ENCODE measurements at regions not wholly inside any gene's neighbourhood (a gene's known extent, or its start where the extent isn't known, plus 50 kb on each side); places are given as distances from the start of the nearest gene placed in this dataset.

DNA sequence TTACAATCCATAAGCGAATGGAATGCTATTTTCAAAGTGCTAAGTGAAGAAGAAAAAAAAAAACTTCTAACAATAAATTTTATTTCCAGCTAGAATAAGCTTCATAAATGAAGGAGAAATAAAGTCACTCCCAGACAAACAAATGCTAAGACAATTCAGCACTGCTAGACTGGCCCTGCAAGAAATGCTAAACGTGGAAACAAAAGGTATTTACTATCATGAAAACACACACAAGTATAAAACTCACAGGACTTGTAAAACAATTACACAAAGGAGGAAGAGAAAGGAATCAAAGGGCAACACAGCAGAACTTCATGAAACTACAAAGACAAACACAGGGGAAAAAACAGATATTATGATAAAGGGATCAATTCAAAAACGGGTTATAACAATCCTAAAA lies 85.8 kb upstream of the NELL2 start:
- ChIA-PET CTCF (no interaction called here), POLR2A (no interaction called here)
- no peak overlapping the region for H3K4me3 Mint-ChIP-seq

DNA sequence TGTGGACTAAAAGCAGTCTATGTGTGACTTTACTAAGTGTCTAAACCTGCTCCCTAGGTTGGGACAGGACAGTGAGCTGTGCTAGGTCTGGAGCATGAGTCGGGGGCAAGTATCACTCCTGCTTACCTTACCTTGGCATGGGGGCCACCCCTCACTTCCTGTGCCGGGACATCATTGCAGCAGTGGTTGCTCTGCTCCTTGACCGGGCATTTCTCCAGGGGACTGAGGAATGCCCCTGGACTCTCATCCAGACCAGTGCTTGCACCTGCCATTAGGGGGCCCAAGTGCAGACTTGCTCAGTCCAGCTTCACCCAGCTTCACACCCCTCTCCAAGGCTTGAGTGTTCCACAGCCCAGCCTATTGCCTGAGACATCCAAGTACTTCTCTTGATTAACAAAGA lies 84.7 kb upstream of the NELL2 start:
- no peak for ATAC-seq (ENCODE audit: poor library complexity)
- peaks cover 13% of the 10 kb centered on the region for H3K9me3 Mint-ChIP-seq
- H3K9me3 ChIP-seq (ENCODE audit: control insufficient read depth in 1 of 2, insufficient read depth in 1 of 2, low read length in 2 of 2) = peaks cover 0 to 7% of the 10 kb centered on the region in 2 experiments
- TF ChIP-seq, protein P1, sequence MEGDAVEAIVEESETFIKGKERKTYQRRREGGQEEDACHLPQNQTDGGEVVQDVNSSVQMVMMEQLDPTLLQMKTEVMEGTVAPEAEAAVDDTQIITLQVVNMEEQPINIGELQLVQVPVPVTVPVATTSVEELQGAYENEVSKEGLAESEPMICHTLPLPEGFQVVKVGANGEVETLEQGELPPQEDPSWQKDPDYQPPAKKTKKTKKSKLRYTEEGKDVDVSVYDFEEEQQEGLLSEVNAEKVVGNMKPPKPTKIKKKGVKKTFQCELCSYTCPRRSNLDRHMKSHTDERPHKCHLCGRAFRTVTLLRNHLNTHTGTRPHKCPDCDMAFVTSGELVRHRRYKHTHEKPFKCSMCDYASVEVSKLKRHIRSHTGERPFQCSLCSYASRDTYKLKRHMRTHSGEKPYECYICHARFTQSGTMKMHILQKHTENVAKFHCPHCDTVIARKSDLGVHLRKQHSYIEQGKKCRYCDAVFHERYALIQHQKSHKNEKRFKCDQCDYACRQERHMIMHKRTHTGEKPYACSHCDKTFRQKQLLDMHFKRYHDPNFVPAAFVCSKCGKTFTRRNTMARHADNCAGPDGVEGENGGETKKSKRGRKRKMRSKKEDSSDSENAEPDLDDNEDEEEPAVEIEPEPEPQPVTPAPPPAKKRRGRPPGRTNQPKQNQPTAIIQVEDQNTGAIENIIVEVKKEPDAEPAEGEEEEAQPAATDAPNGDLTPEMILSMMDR (IDR thresholded peaks at IDR 0.05) = no peak
- ChIA-PET POLR2A (no interaction called here), CTCF (no interaction called here)
- intact Hi-C loops (cut with DNase I, micrococcal nuclease) = no loop called here
- no peaks in the 10 kb centered on the region for H3K4me1 ChIP-seq (ENCODE audit: insufficient read depth, low read length)
- H3K36me3 Mint-ChIP-seq (ENCODE audit: low read depth) = no peaks in the 10 kb centered on the region
- DNase-seq = no peak
- no peaks in the 10 kb centered on the region for H3K27me3 Mint-ChIP-seq
- no peak overlapping the region for H3K4me3 ChIP-seq (ENCODE audit: low read length)
- no peaks in the 10 kb centered on the region for H3K4me1 Mint-ChIP-seq (ENCODE audit: low read depth)
- no peak overlapping the region for H3K4me3 Mint-ChIP-seq
- H3K27me3 ChIP-seq (ENCODE audit: control insufficient read depth in 1 of 2, insufficient read depth in 2 of 2, low read length in 2 of 2) = no peaks in the 10 kb centered on the region
- H3K27ac Mint-ChIP-seq = no peak overlapping the region
- H3K27ac ChIP-seq (ENCODE audit: low read depth in 1 of 2, low read length in 2 of 2) = no peak overlapping the region
- H3K36me3 ChIP-seq (ENCODE audit: insufficient read depth, low read length) = no peaks in the 10 kb centered on the region

More for the DNA sequence above, 85.8 kb upstream of the NELL2 start:
- H3K4me1 Mint-ChIP-seq (ENCODE audit: low read depth) = no peaks in the 10 kb centered on the region
- Histone ChIP-seq H3K27me3 (ENCODE audit: control insufficient read depth in 1 of 2, insufficient read depth in 2 of 2, low read length in 2 of 2) (no peaks in the 10 kb centered on the region), H3K36me3 (ENCODE audit: insufficient read depth, low read length) (no peaks in the 10 kb centered on the region), H3K9me3 (ENCODE audit: control insufficient read depth in 1 of 2, insufficient read depth in 1 of 2, low read length in 2 of 2) (peaks cover 0 to 7% of the 10 kb centered on the region in 2 experiments), H3K27ac (ENCODE audit: low read depth in 1 of 2, low read length in 2 of 2) (no peak overlapping the region), H3K4me3 (ENCODE audit: low read length) (no peak overlapping the region), H3K4me1 (ENCODE audit: insufficient read depth, low read length) (no peaks in the 10 kb centered on the region)
- ATAC-seq (ENCODE audit: poor library complexity) = no peak
- H3K36me3 Mint-ChIP-seq (ENCODE audit: low read depth) = no peaks in the 10 kb centered on the region
- no peak for DNase-seq
- peaks cover 13% of the 10 kb centered on the region for H3K9me3 Mint-ChIP-seq
- TF ChIP-seq, protein P1 (IDR thresholded peaks at IDR 0.05) = no peak
- H3K27me3 Mint-ChIP-seq = no peaks in the 10 kb centered on the region
- intact Hi-C loops (cut with DNase I, micrococcal nuclease) = no loop called here
- H3K27ac Mint-ChIP-seq = no peak overlapping the region

DNA sequence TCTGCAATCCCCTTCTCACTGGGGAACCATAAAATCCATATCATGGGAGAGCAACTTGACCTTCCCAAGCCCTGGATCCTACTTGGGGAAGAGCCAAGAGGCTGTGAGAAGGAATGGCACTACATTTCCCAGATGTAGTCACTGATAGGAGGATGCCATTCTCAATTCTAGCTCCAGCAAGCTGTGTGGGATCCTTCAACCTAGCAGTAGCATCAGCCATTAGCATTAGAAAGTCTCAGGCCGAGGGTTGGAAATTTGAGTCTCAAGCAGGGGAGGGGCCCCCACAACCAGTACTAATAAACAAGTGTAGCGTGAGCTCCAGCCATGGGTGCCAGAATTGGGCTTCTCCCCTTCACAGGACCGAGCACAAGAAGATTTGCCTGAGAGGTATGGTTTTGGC lies 84.3 kb upstream of the NELL2 start:
- no peak overlapping the region for H3K4me3 Mint-ChIP-seq
- intact Hi-C loops (cut with DNase I, micrococcal nuclease) = no loop called here
- H3K36me3 Mint-ChIP-seq (ENCODE audit: low read depth) = no peaks in the 10 kb centered on the region
- Histone ChIP-seq H3K4me3 (ENCODE audit: low read length) (no peak overlapping the region), H3K27me3 (ENCODE audit: control insufficient read depth in 1 of 2, insufficient read depth in 2 of 2, low read length in 2 of 2) (no peaks in the 10 kb centered on the region), H3K9me3 (ENCODE audit: control insufficient read depth in 1 of 2, insufficient read depth in 1 of 2, low read length in 2 of 2) (peaks cover 0 to 7% of the 10 kb centered on the region in 2 experiments), H3K4me1 (ENCODE audit: insufficient read depth, low read length) (no peaks in the 10 kb centered on the region), H3K36me3 (ENCODE audit: insufficient read depth, low read length) (no peaks in the 10 kb centered on the region), H3K27ac (ENCODE audit: low read depth in 1 of 2, low read length in 2 of 2) (no peak overlapping the region)
- no peaks in the 10 kb centered on the region for H3K27me3 Mint-ChIP-seq
- POLR2A ChIA-PET = no interaction called here
- no peaks in the 10 kb centered on the region for H3K4me1 Mint-ChIP-seq (ENCODE audit: low read depth)
- DNase-seq = no peak
- H3K9me3 Mint-ChIP-seq = peaks cover 9% of the 10 kb centered on the region
- no peak overlapping the region for H3K27ac Mint-ChIP-seq
- CTCF ChIA-PET = interaction anchor here (1.4 kb wide), 1 partner anchor 12 kb away, joined by 3 read pairs; no protein-coding TSS in a partner anchor
- TF ChIP-seq, protein P1 (IDR thresholded peaks at IDR 0.05) = no peak
- no peak for ATAC-seq (ENCODE audit: poor library complexity)

Measured in CD4-positive, alpha-beta T cell (primary cell).